Heart left ventricle (tissue), 16 donors: ENCODE measurements at regions not wholly inside any gene's neighbourhood (a gene's known extent, or its start where the extent isn't known, plus 50 kb on each side); places are given as distances from the start of the nearest gene placed in this dataset.

Source experiments
- ATAC-seq, 4 donors: fragments of 200-7000 bp; cut with Tn5 transposase; one replicate each; pipeline ENCODE4 v1.9.1; 2020 to 2022; ENCODE audit warnings: moderate library complexity in 4 of 4, mild to moderate bottlenecking in 3 of 4, moderate number of reproducible peaks in 1 of 4
- DNase-seq, 5 donors: peaks; one replicate each; pipeline ENCODE4 v3.0.0-alpha.2; 2020
- H3K27ac ChIP-seq, 12 donors: fragments of 200-600 bp; sonication (generic) in 4 of 12; one replicate each; pipeline versions ENCODE4 v1.5.0 to v1.8.0; 2016 to 2022; ENCODE audit warnings: mild to moderate bottlenecking in 2 of 12
- H3K27me3 ChIP-seq, 9 donors: fragments of 200-600 bp; sonication (generic) in 2 of 9; one replicate each; pipeline versions ENCODE4 v1.5.1 to v1.8.0; 2016 to 2022; ENCODE audit warnings: mild to moderate bottlenecking in 3 of 9
- H3K36me3 ChIP-seq, 9 donors: fragments of 200-600 bp; sonication (generic) in 2 of 9; one replicate each; pipeline versions ENCODE4 v1.5.0 to v1.8.0; 2018 to 2022; ENCODE audit warnings: mild to moderate bottlenecking in 2 of 9
- H3K4me1 ChIP-seq, 12 donors: fragments of 200-600 bp; sonication (generic) in 4 of 12; one replicate each; pipeline versions ENCODE4 v1.5.0 to v1.8.0; 2016 to 2022; ENCODE audit warnings: mild to moderate bottlenecking in 3 of 12
- H3K4me3 ChIP-seq, 12 donors: fragments of 200-600 bp; sonication (generic) in 4 of 12; one replicate each; pipeline versions ENCODE4 v1.5.0 to v1.8.0; 2017 to 2022; ENCODE audit warnings: mild to moderate bottlenecking in 9 of 12, moderate library complexity in 4 of 12
- H3K9me3 ChIP-seq, 12 donors: fragments of 200-600 bp; sonication (generic) in 4 of 12; one replicate each; pipeline versions ENCODE4 v1.5.0 to v1.8.0; 2016 to 2022; ENCODE audit warnings: mild to moderate bottlenecking in 1 of 12
- CTCF ChIP-seq, 12 donors: fragments of 200-600 bp; sonication (generic) in 4 of 12; IDR thresholded peaks; one replicate each; pipeline versions ENCODE4 v1.5.0 to v1.8.0; 2018 to 2022; ENCODE audit warnings: antibody characterized with exemption in 12 of 12, mild to moderate bottlenecking in 5 of 12
- POLR2A ChIP-seq, 2 donors: fragments of 450-650 bp; IDR thresholded peaks; one replicate each; pipeline ENCODE4 v1.6.1; 2017; ENCODE audit warnings: antibody characterized with exemption in 2 of 2, mild to moderate bottlenecking in 2 of 2, moderate library complexity in 2 of 2
- WGBS, 4 donors: extraction: QIAGEN DNeasy Blood & Tissue Kit in 2 of 4; methylation state at CpG; one replicate each; pipeline versions ENCODE4 v1.1.5 to v1.1.7; 2013 to 2018; 5-methylcytosine and 5-hydroxymethylcytosine counted together
- intact Hi-C, 10 donors: fragments of 100-400 bp; cut with DNase I; formaldehyde crosslinking; loops; one replicate each; pipeline versions ENCODE4 v1.11.1 to v1.14.2; 2022
- donor health status: ischemic (EF 13 %, LVEDD 7.1; RV severe dilation, severe dysfunction).
- donor health status: healthy with polysubstance abuse.
- donor health status: DM: no; HTN: yes; CAD: no.
- donor health status: DM: no; HTN: no; CAD: no.
- donor health status: ischemic (EF 25% LVEDD 6.9; RV normal size, moderate dysfunction).
- donor health status: ischemic (EF 25% LVEDD 5.7; RV mildly dilated, moderate dysfunction).
- donor health status: healthy.
- donor health status: DM: yes; HTN: yes; CAD: no.
- donor health status: ischemic (EF 35%, LVEDD 5.7; RV mildly dilated, moderate dysfunction).
- donor health status: nonischemic (EF 11% LVEDD 7.7; RV severe dilation, severe dysfunction).
- donor health status: DM: yes; HTN: yes; CAD: no.
- donor health status: PGD.
- donor health status: ischemic (EF 29% LVEDD 5.4; RV normal size, mild dysfunction).
- donor health status: nonischemic (EF 23%, LVEDD 6.1; RV moderate dilation, normal function).

- no peak for ATAC-seq
- intact Hi-C loops, result no loop called here
- H3K36me3 ChIP-seq, result peaks cover 0 to 72% (median 31%) of the 10 kb centered on the region in 9 donors
Observed at GRCh38 chr1:232463225-232463624, 166.7 kb downstream of the SIPA1L2 start.

GRCh38 chr1:232462213-232462612 is 167.7 kb downstream of the SIPA1L2 start:
- Histone ChIP-seq H3K4me1 (peaks cover 0 to 21% (median 11%) of the 10 kb centered on the region in 12 donors), H3K27ac (no peak overlapping the region), H3K4me3 (no peak overlapping the region), H3K36me3 (peaks cover 0 to 62% (median 28%) of the 10 kb centered on the region in 9 donors), H3K9me3 (no peaks in the 10 kb centered on the region), H3K27me3 (no peaks in the 10 kb centered on the region)
- TF ChIP-seq POLR2A (IDR thresholded peaks at IDR 0.05) (no peak), CTCF (IDR thresholded peaks at IDR 0.05) (no peak)
- ATAC-seq (no peak), DNase-seq (no peak)
- 58 to 77% (median 69%) methylated on average over 4 of the region's 4 CpGs for WGBS, 4 donors
- intact Hi-C loops, result no loop called here

More at GRCh38 chr1:232463225-232463624, 166.7 kb downstream of the SIPA1L2 start:
- 78 to 79% (median 79%) methylated on average over 3 of the region's 3 CpGs for WGBS, 4 donors
- Histone ChIP-seq H3K27ac (no peak overlapping the region), H3K9me3 (no peaks in the 10 kb centered on the region), H3K4me1 (peaks cover 0 to 14% (median 4%) of the 10 kb centered on the region in 12 donors), H3K4me3 (no peak overlapping the region), H3K27me3 (no peaks in the 10 kb centered on the region)
- DNase-seq, result no peak
- TF ChIP-seq POLR2A (IDR thresholded peaks at IDR 0.05) (no peak), CTCF (IDR thresholded peaks at IDR 0.05) (no peak)

GRCh38 chr1:232459826-232460225 is 170.1 kb downstream of the SIPA1L2 start:
- peaks cover 0 to 32% (median 20%) of the 10 kb centered on the region in 12 donors for H3K4me1 ChIP-seq
- ATAC-seq (no peak), DNase-seq (no peak)
- no peak overlapping the region for H3K27ac ChIP-seq
- WGBS, 4 donors, result 27 to 83% (median 59%) methylated on average over 3 of the region's 3 CpGs
- no peaks in the 10 kb centered on the region for H3K27me3 ChIP-seq
- intact Hi-C loops, result loop anchor here in 2 of 10 donors (10.0 kb wide), 2 partner anchors 95 to 345 kb away; partner anchors contain the start of gene MAP10 (in 1 of the 2)
- H3K4me3 ChIP-seq, result no peak overlapping the region
- no peaks in the 10 kb centered on the region for H3K9me3 ChIP-seq
- TF ChIP-seq CTCF (IDR thresholded peaks at IDR 0.05) (no peak), POLR2A (IDR thresholded peaks at IDR 0.05) (no peak)
- peaks cover 0 to 43% (median 16%) of the 10 kb centered on the region in 9 donors for H3K36me3 ChIP-seq

- DNase-seq (no peak), ATAC-seq (no peak)
- no peaks in the 10 kb centered on the region for H3K27me3 ChIP-seq
- TF ChIP-seq CTCF (IDR thresholded peaks at IDR 0.05), result no peak
- no peak for TF ChIP-seq POLR2A (IDR thresholded peaks at IDR 0.05)
- WGBS, 4 donors, result 84 to 89% (median 86%) methylated on average over 4 of the region's 4 CpGs
- intact Hi-C loops, result loop anchor here in 2 of 10 donors (10.0 kb wide), 2 partner anchors 96 to 346 kb away; partner anchors contain the start of gene MAP10 (in 1 of the 2)
- H3K4me3 ChIP-seq, result no peak overlapping the region
- no peak overlapping the region for H3K27ac ChIP-seq
- no peaks in the 10 kb centered on the region for H3K9me3 ChIP-seq
- H3K4me1 ChIP-seq, result peaks cover 0 to 32% (median 17%) of the 10 kb centered on the region in 12 donors
- peaks cover 0 to 35% (median 9%) of the 10 kb centered on the region in 9 donors for H3K36me3 ChIP-seq
Observed at GRCh38 chr1:232459087-232459486, 170.8 kb downstream of the SIPA1L2 start.
